Body of pancreas (tissue), 4 donors: ENCODE measurements at regions not wholly inside any gene's neighbourhood (a gene's known extent, or its start where the extent isn't known, plus 50 kb on each side); places are given as distances from the start of the nearest gene placed in this dataset.
A peak's percentile ranks its signal among the peaks of the same experiment; 100 is the strongest.

Experiments
- ATAC-seq: fragments of 150-250 bp; one replicate; pipeline ENCODE4 v1.9.1; 2016
- DNase-seq, 4 donors: peaks; one replicate each; pipeline ENCODE4 v3.0.0-alpha.2; 2019
- H3K27ac ChIP-seq, 4 donors: fragments of 200-600 bp; sonication (generic); 1 replicate in 3 of 4; 2 replicates in 1 of 4; pipeline versions ENCODE4 v1.5.1 to v1.6.1; 2016 to 2019; ENCODE audit warnings: mild to moderate bottlenecking in 1 of 4, mixed read lengths in 1 of 4, moderate library complexity in 1 of 4
- H3K27me3 ChIP-seq, 2 donors: fragments of 200-600 bp; sonication (generic); one replicate each; pipeline ENCODE4 v1.6.0; 2016; ENCODE audit warnings: mild to moderate bottlenecking in 1 of 2
- H3K36me3 ChIP-seq, 2 donors: fragments of 200-600 bp; sonication (generic); replicated peaks in 1 of 2; 2 replicates each; pipeline ENCODE4 v1.5.1; 2016; ENCODE audit warnings: low read depth in 2 of 2; ENCODE audit not compliant: insufficient read depth in 1 of 2
- H3K4me1 ChIP-seq: fragments of 200-600 bp; sonication (generic); one replicate; pipeline ENCODE4 v1.6.0; 2016
- H3K4me3 ChIP-seq, 2 donors: fragments of 200-600 bp; sonication (generic); 1 replicate in 1 of 2; 2 replicates in 1 of 2; pipeline ENCODE4 v1.5.1; 2016 to 2019
- H3K9me3 ChIP-seq, 3 donors: fragments of 200-600 bp; sonication (generic); 1 replicate in 2 of 3; 2 replicates in 1 of 3; pipeline ENCODE4 v1.5.1; 2016
- CTCF ChIP-seq, 7 experiments: fragments of 450-650 bp in 4 of 7; fragments of 200-600 bp in 3 of 7; sonication (generic) in 3 of 7; IDR thresholded peaks; one replicate each; pipeline ENCODE4 v1.5.1; 2016 to 2019; ENCODE audit warnings: antibody characterized with exemption in 7 of 7
- POLR2A ChIP-seq, 3 donors: fragments of 450-650 bp; IDR thresholded peaks; one replicate each; pipeline ENCODE4 v1.6.1; 2016; ENCODE audit warnings: antibody characterized with exemption in 3 of 3, mild to moderate bottlenecking in 2 of 3
- WGBS, 2 donors: methylation state at CpG; one replicate each; pipeline ENCODE4 v1.1.5; 2017; 5-methylcytosine and 5-hydroxymethylcytosine counted together
- intact Hi-C: fragments of 100-400 bp; cut with DNase I; formaldehyde crosslinking; loops from one replicate; pipeline ENCODE4 v1.15.1; 2023

- Histone ChIP-seq H3K9me3 (no peaks in the 10 kb centered on the region), H3K4me3 (no peak overlapping the region), H3K27me3 (no peaks in the 10 kb centered on the region), H3K36me3 (no peaks in the 10 kb centered on the region), H3K27ac (no peak overlapping the region), H3K4me1 (no peaks in the 10 kb centered on the region)
- intact Hi-C loops, result no loop called here
- no peak for ATAC-seq
- TF ChIP-seq POLR2A (IDR thresholded peaks at IDR 0.05) (no peak), CTCF (IDR thresholded peaks at IDR 0.05) (no peak)
- DNase-seq, result no peak
- 50 to 65% methylated on average over 1 to 2 of the region's 2 CpGs for WGBS, 2 donors
Observed at GRCh38 chr16:74232806-74233465, 63.7 kb upstream of the PSMD7 start.

- TF ChIP-seq POLR2A (IDR thresholded peaks at IDR 0.05) (no peak), CTCF (IDR thresholded peaks at IDR 0.05) (no peak)
- DNase-seq (no peak), ATAC-seq (no peak)
- WGBS, 2 donors, result 82% methylated on average over 6 of the region's 6 CpGs
- Histone ChIP-seq H3K27ac (no peak overlapping the region), H3K4me3 (no peak overlapping the region), H3K36me3 (no peaks in the 10 kb centered on the region), H3K27me3 (no peaks in the 10 kb centered on the region), H3K4me1 (no peaks in the 10 kb centered on the region), H3K9me3 (no peaks in the 10 kb centered on the region)
- intact Hi-C loops, result no loop called here
Observed at GRCh38 chr16:74230126-74230525, 66.5 kb upstream of the PSMD7 start.

- no peaks in the 10 kb centered on the region for H3K4me1 ChIP-seq
- TF ChIP-seq CTCF (IDR thresholded peaks at IDR 0.05), result peak in 6 of 7 experiments; percentile 8 to 39 (median 23)
- TF ChIP-seq POLR2A (IDR thresholded peaks at IDR 0.05), result no peak
- H3K4me3 ChIP-seq, result no peak overlapping the region
- H3K36me3 ChIP-seq, result no peaks in the 10 kb centered on the region
- WGBS, 2 donors, result 28 to 43% methylated on average over 6 of the region's 6 CpGs
- ATAC-seq (no peak), DNase-seq (no peak)
- no peaks in the 10 kb centered on the region for H3K9me3 ChIP-seq
- H3K27me3 ChIP-seq, result no peaks in the 10 kb centered on the region
- H3K27ac ChIP-seq, result no peak overlapping the region
- intact Hi-C loops, result no loop called here
Observed at GRCh38 chr16:74226338-74226954, 70.2 kb upstream of the PSMD7 start.

- ATAC-seq (no peak), DNase-seq (no peak)
- intact Hi-C loops, result no loop called here
- no peak overlapping the region for H3K27ac ChIP-seq
- 52 to 56% methylated on average over 10 of the region's 10 CpGs for WGBS, 2 donors
- TF ChIP-seq CTCF (IDR thresholded peaks at IDR 0.05), result no peak
- TF ChIP-seq POLR2A (IDR thresholded peaks at IDR 0.05), result no peak
- H3K9me3 ChIP-seq, result no peaks in the 10 kb centered on the region
- no peaks in the 10 kb centered on the region for H3K4me1 ChIP-seq
- no peaks in the 10 kb centered on the region for H3K27me3 ChIP-seq
- H3K4me3 ChIP-seq, result no peak overlapping the region
- H3K36me3 ChIP-seq, result no peaks in the 10 kb centered on the region
Observed at GRCh38 chr16:74224828-74225612, 71.6 kb upstream of the PSMD7 start.
